NCI-H1092 (cell line): ENCODE measurements at regions not wholly inside any gene's neighbourhood (a gene's known extent, or its start where the extent isn't known, plus 50 kb on each side); places are given as distances from the start of the nearest gene placed in this dataset.

Source experiments
- DNase-seq: peaks from one replicate; lab custom pipeline; 2025; lab: John Stamatoyannopoulos, UW

DNA sequence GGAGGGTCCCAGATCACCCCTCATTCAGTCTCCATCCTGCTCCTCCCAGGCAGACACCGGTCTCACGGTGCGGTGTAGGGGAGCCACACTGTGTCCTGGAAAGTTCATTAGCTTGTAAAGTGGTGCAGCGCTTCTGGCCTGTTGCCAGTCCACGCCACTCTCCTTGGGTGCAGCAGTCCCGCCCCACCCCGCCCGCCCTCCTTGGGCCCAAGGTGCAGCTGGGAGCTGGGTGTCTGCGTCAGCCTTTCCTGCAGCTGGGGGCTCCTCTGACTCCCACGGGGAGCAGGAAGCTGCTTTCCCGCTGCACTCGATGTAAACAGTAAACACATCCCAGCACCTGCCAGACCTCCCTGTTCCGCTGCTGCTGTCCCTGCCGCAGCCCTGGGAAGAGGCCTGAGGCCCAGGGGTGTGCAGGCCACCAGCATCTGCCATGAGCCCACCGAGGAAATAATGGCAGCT is 53.8 kb upstream of the ASB18 start:
- no peak for DNase-seq

DNA sequence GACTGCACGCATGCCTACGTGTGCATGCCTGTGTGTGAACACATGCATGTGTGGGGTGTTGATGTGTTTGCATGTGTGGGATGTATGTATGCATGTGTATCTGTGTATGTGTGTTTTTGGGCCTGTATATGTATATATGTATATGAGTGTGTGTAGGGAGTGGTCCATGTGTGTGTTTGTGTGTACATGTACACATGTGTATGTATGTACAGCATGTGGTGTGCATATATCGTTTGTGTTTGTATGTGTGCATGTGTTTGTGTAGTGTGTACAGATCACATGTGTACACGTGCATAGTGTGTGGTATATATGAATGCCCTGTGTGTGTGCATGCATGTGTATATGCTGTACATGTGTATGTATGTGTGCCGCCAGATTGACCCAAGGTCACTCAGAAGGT is 54.2 kb upstream of the ASB18 start:
- DNase-seq = no peak

DNA sequence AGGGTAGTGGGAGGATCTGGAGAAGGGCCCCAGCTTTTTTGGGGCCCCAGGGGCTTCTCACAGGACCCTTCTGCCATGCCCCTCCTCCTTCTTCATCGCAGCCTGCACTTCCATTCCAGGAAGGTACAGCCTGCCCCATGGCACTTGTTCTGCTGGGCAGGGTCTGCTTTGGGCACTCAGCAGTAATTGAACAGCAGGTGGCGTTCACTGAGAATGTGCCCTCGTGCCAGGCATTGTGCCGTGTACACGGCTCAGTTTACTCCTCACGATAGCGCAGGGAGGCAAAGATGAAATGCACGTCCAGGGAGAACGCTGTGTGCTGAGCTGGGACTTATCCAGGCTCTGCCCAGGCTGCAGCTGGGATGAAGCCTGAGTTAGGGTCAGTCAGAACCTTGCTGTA is 54.8 kb upstream of the ASB18 start:
- DNase-seq = no peak

DNA sequence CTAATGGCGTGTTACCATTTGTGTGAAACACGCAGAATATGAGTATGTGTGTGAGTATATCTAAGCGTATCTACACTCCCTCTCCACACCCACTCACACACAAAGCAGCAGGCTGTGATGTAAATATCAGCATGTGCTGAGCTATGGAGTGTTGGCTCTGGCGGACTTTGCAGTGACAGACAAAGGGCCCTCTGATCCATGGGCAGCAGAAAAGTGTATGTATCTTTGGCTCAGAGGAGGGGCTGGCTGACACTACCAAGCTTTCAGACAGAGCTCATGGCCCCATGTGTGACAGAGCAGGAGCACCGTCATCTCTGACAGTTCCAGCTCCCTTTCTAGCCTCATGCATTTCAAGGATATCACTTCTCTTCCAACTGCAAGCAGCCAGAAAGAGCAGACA is 57.2 kb upstream of the ASB18 start:
- no peak for DNase-seq

DNA sequence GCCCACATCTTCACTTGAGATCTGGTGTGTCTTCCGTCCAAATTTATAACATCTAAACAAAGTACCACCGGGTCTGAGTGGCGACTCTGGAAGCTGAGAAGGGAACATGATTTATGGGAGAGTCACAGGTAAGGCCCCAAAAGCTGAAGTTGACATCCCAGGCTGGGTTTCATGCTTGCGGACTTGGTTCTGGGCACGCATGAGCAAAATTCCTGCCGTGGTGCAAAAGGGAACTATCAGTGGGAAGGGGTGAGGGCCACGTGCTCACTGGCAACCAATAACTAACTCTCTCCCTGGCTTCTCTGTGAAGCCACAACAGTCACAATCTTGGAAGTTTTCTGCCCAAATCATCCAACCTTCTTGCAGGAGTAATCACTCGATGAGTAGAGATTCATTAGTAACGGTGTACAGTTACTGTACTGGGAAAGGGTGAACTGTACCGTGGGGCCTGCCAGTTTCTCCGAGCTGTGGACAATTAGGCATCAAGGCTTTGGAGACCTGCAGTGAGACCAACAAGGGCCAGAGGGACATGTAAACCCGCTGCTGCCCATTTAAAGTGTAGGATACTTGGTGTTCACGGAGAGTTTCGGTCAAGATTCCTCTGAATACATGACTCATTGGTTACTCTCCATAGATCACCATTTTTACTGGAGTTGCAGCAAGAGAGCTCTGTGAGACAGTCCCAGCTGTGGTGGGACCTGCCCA is 69.4 kb upstream of the ASB18 start:
- DNase-seq = no peak

DNA sequence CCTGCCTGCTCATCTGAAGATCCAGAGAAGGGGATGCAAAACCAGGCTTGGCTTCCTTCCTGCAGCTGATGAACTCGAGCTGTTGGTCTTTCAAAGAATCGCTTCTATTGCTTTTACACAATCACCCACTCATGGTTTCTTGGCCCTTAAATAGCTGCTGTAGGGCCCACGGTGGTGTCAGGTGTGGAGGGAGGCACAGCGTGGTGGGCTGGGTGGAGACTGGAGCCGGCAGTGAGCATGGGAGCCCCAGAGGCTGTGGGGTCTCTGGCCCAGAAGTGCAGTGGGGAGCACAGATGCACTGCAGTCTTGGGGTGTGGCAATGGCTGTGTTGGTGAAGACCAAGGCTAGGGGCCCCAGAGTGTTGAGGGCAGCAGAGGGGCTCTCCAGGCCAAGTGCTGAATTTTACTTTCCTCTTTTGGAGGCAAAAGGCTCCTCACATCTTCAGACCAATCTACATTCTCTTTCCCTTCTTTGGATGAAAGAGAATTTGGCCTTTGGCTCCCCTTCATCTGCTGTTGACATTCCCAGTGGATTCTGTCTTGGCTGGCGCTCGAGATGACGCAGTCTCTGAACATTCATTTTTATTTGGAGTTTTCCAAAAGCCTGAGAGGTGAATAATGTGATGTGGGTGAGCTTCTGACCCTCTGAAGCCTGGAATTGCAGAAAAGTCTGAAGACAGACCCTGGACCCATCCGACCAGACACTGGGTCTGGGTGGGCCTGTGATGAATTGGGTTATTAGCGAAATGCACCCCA is 70.1 kb upstream of the ASB18 start:
- DNase-seq = no peak

DNA sequence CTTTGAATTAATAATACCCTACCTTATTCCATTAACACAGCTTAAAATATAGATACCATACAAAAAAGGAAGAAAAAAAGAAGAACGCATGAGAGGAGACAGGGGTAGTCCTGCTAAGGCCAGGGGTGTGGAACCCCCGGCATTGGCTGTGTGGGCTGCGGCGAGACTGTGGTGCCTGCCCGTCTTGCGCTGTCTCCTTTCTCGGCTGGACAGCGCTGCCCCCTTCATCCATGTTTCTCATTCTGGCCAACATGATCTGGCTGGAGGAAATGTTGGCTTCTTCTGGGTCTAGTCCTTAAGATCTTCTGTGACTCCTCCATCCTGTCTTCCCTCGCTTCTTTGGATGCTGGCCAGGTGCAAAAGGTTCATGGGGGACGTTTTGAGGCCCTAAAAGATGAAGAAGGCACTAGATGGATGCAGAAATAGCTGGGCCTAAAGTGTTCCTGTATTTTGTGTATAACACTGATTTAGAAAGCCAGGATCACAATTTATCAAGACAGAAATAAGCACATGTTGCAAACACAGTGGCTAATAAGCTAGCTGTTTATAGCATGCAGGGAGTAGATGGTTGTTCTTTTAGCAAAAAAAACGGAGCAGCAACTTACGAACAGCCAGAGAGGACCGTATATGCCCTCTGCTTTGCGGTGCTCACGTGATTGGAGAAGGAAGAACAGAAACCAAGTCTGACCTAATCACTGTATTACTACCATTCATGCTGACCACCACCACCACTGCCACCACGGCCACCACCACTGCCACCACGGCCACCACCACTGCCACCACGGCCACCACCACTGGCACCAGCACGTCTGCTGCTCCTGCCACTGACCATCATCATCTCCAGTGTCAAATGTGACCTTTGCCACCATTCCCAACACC is 71.7 kb upstream of the ASB18 start:
- DNase-seq = no peak

DNA sequence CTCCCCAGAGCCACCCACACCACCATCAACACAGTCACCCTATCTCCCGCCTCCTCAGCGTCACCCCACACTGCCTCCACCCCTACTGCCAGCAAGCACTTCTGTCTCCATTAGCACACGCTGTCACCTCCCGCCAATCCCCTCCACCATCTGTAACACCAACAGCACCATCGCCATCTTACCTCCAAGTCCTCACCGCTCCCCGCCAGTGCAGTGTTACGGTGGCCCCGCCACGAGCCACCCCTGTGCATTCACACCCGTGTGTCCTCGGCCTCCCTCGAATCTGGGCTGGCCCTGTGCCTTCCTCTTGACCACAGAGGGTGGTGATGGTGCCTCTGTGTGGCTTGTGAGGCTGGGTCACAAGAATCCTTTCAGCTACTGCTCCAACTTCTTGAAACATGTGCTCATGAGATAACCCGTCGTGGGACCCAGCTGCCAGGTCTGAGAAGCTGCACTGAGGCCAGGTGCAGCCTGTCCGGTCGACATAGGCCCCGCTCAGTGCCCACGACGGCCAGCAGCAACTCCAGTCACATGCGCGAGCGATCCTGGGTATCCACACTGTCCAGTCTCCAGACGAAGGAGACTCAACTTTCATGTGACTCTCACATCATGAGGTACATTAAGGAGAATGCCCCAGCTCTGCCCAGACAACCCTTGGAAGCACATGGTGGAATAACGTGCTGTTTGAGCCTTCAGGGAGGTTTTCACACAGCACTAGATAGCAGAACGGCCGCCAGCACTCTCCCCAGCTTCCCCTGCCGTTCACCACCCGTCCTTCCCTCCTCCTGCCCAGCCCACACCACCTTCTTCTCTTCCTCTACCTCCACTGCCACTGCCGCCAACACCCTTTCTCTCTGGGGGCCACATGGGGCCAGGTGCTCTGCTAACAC is 72.6 kb upstream of the ASB18 start:
- DNase-seq = no peak

DNA sequence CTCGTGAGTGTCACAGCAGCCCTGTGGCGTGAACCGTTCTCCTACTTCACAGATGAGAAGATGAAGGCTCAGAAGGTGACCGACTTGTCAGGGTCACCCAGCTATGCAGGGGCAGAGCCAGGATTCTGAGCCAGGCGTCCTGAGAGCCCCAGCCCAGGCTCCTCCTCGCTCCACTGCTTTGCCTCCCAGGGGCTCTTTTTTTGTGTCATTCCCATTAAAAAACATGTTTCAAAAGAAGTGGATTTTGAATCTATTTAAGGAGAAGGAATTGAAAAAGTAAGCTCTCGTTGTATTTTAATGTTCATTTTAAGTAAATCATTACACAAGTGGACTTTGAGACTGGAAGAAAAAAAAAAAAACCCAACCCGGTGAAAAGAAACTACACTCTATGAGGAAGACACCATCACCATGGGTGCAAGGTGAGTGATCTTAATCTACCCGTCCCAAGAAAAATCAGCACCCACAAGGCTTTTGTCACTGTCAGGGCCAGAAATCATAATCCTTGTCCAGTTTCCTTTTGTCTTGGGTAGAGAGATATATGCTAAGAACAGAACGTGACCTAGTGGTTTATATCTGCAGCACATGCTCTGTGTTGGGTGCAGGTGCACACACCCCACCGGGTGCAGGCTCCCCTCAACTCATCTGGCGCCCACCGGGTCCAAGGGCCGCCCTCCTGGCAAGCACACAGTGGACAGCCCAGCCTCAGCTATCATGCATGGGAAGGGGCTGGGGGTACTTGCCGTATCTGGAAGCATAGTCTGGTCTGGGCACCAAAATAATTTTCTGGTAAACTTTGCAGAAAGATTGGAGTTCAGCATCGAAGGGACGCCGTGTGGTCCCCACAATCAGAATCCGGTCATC is 73.5 kb upstream of the ASB18 start:
- DNase-seq = no peak

DNA sequence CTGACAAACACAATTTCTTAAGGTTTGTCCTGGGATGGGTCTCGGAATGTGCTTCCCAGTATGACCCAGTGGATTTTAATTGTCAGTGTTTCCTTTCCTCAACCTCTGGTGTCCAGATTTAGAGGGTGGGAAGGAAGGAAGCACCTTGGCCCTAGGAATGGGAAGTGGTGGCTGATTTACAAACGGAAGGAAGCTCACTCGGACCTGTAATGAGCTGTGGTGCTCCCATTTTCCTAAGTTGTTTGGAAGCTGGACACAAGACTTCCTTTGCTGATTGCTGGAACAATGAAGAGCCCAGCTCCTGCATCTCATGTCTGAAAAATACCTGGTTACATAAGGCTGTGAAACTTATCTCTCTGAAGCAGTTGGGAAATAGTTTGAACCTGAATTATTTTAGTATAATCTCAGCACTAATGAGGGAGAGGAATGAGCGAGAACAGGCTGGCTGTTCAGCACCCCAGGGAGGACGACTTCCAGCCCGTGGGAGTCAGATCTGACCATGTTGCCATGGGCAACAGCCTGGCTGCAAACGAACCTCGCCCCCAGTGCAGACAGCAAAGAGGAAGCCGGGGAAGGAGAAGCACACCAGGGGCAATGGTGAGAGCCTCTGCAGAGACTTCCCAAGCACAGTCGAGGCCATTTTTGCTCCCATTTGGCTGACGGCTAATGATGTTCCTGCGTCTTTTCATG is 74.4 kb upstream of the ASB18 start:
- DNase-seq = no peak

DNA sequence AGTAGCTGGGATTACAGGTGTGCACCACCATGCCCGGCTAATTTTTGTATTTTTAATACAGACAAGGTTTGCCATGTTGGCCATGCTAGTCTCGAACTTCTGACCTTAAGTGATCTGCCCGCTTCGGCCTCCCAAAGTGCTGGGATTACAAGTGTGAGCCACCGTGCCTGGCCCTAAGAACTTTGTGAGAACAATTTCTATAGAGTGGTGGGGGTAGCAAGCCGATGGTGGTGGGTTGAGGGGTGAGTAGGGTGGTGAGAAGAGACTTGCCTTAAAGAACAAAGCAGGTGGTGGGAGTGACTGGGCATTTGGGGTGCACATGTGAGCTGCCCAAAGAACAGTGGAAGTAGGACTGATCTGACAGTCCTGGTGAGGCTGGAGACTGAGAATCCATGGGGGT is 76.0 kb upstream of the ASB18 start:
- no peak for DNase-seq

DNA sequence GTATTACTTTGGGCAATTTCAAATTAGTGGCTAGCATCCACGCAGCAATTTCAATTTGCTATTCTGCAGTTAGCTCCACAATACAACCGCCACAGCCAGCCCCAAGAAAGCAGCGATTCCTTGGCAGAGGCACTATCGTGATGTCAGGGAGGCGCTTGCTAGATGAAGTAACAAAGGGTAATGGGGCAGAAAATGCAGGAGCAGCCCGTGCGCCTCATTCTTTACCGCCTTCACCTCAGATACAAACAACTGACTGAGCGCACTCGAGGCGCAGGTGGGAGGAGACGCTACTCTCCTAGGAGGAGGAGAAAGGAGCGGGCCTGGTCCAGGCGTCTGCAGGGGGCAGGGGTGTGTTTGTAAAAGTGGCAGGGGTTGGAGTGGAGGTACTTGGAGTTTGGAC is 76.9 kb upstream of the ASB18 start:
- no peak for DNase-seq

DNA sequence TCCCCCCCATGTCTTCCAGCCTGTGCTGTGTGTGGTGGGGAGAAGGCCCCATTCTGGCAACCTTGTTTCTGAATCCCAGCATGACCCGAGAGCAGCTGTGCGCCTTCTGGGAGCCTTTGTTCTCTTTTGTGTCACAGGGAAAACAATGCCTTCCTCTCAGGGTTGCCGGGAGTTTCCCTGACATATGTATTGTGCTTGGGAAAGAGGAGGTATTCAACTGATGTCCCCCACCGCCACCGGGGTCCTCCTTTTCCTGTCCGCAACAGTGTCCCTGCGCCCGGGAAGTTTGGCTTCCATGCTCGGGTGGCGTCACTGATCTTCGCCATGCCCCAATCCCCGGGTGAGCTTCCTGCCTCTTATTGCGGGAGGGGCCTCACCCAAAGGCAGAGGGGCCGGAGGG is 77.5 kb upstream of the ASB18 start:
- no peak for DNase-seq

DNA sequence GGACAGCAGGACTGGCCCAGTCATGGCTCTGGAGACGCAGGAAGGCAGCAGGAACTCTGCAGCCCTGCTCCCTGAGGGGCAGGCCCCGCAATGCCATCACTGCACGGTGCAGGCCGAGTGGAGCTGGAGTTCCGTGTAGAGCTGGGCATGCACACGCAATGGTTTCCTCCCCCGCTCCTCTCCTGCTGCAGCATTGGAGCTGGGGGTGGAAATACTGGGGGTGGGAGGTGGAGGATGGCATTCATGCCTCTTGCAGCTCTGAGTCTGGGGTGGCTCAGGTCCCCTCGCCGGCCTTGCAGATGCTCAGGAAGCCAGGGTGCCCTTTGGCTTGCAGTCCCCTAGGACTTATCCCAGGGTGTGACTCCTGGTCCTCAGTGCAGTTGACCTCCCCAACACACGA is 78.3 kb upstream of the ASB18 start:
- no peak for DNase-seq

DNA sequence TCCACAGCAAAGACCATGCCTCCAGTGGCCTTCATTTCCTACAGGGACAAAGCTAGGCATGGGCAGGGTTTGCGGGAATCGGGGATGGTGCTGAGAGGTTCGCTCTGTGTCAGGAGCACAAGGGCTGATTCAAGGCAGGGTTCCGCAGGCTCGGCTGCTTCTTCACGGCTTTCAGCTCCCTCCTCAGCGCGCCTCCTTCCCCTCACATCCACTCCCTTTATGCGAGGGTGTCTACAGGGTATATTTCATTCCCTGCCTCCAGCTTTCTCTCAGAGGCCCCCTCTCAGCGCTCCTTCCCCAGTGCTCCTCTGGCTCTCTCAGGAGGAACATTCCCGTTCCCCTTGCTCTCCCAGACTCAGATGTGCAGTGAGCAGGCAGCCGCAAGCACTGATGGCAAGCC is 78.7 kb upstream of the ASB18 start:
- DNase-seq = no peak

DNA sequence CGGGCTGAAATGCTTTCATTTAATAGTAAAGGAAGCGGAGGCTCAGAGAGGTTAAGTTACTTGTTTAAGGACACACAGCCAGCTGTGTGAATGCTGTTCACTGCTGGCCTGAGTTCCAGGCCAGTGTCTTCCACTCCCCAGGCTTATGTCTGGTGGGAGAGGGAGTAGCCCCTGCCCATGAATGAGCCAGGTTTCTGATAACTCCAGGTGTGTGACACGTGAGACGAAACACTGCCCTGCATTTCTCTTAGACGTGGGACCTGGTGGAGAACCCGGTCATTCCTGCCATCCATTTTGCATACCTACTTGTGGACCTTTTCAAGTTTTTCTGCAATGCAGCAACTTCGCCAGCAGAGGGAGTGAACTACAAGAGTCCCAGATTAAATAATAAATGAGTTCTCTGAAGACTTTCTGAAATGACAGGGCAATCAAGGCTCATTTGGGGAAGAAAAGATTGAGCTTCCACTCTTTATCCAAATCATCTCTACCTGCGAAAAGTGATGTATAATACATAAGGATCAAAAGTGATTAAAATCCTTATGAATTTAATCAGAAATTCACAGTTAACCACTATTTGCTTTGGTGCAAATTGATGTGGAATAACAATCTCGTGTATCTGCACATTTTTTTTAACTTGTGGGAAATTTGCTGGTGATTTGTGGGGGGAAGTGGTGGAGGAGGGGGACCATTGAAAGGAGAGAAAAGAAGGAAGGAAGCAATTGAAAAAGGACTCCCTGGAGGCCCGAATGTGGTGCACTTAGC is 79.4 kb upstream of the ASB18 start:
- DNase-seq = peak; percentile 51

DNA sequence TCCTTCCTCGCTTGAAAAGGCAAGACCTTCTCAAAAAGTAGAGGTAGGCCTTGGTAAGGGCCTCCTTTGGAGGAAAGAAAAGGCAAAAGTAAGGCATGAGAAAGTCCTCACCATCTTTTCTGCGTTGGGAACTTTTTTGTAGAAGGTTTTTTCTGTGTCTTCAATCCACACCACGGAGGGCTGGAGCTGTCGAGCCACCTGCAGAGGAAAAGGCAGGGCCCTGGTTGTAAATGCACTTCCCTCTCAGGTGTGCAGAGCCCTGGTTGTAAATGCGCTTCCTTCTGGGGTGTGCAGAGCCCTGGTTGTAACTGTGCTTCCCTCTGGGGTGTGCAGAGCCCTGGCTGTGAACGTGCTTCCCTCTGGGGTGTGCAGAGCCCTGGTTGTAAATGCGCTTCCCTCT is 80.2 kb upstream of the ASB18 start:
- DNase-seq = no peak

DNA sequence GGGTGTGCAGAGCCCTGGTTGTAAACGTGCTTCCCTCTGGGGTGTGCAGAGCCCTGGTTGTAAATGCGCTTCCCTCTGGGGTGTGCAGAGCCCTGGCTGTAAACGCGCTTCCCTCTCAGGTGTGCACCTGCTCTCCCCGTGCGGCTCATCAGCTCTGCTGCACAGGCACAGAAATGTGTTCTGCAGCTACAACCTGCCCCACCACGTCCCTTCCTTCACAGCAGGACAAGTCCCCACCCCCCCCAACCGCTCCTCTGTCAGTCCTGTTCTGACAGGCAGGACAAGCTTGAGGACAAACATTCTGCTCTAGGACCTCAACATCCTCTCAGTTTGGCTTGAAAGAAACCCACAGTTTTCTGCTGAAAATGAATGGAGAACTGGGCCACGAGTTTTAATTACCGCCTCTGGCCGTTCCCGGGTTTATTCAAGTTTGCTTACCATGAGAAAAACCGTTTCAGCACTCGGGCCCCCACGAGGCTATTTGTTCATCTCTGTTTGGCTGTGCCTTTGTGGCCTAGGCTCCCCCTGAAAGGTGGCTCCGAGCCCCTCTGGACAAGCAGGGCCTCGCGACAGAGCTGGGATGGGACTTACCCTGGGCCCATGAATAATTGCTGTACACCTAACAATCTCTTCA is 81.0 kb upstream of the ASB18 start:
- DNase-seq = no peak

DNA sequence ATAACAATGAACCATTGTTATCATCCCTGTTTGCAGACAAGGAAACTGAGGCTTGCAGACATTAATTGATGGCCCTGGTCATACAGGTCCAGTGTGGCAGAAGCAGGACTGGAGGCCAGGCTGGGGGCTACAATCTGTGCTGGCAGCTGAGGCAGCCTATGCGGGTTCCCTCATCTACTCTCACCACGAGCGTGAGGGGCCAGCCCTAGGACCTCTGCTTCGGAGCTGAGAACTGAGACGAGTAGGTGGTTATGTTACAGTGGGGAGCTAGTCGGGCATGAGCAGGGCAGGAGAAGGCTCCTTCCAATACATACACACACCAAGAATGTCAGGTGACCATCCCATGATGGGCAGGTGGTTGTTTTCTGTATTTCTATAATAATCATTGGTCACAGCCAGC is 82.2 kb upstream of the ASB18 start:
- no peak for DNase-seq
